DND-41 (cell line): ENCODE measurements at regions not wholly inside any gene's neighbourhood (a gene's known extent, or its start where the extent isn't known, plus 50 kb on each side); places are given as distances from the start of the nearest gene placed in this dataset.

Experiments used
- CTCF ChIP-seq: IDR thresholded peaks from 2 replicates; pipeline ENCODE4 v1.5.1; 2012; ENCODE audit warnings: borderline replicate concordance, low read length, moderate library complexity, mild to moderate bottlenecking; ENCODE audit not compliant: poor library complexity, severe bottlenecking; ENCODE audit errors: extremely low read depth
- EZH2 ChIP-seq: IDR thresholded peaks from 3 replicates; pipeline ENCODE4 v1.6.1; 2012; ENCODE audit warnings: borderline replicate concordance, low read depth, mild to moderate bottlenecking, moderate library complexity, low read length, inconsistent platforms; ENCODE audit not compliant: severe bottlenecking

- no peak for TF ChIP-seq CTCF
- no peak for TF ChIP-seq EZH2
Observed at GRCh38 chr12:59023861-59024424, 103.6 kb upstream of the LRIG3 start.
